ENCODE measurements at regions not wholly inside any gene's neighbourhood (a gene's known extent, or its start where the extent isn't known, plus 50 kb on each side); places are given as distances from the start of the nearest gene placed in this dataset.

DNA sequence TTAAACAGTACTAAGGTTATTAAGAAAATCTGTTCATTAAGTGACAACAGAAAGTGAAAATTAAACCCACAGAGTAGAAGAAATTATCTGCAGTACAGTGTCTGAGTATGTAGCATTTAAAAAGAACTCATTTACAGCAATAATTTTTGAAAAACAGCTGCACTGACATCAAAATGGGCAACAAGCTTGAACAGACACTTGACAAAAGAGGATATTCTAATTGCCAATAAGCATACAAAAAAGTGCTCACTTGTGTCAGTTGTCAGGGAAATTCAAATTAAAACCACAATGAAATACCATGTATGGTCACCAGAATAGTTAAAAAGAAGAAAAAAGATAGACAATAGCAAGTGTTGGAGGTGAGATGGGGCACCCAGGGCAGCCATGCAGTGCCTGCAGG, 93.3 kb upstream of the LINC01488 start:
- CTCF ChIA-PET: no interaction called here
- no peak overlapping the region for H3K9ac ChIP-seq (replicated peaks; ENCODE audit: extremely low read depth, insufficient read depth, low read length)
- no peak overlapping the region for H3K4me3 ChIP-seq (replicated peaks in 1 of 3; ENCODE audit: insufficient read depth in 1 of 3, low read depth in 1 of 3, low read length in 3 of 3)
- no peaks in the 10 kb centered on the region for H3K9me3 ChIP-seq (replicated peaks; ENCODE audit: control insufficient read depth, insufficient read depth, low read length)
- no TSS peak for BruUV-seq (replicated peaks)
- FAIRE-seq (no peak), DNase-seq (ENCODE audit: low read depth, low spot score) (no peak)
- no peaks in the 10 kb centered on the region for H3K36me3 ChIP-seq (ENCODE audit: control insufficient read depth in 2 of 2, extremely low read depth in 1 of 2, insufficient read depth in 2 of 2, low read length in 2 of 2)
- H3K27me3 ChIP-seq (ENCODE audit: control insufficient read depth in 2 of 2, insufficient read depth in 2 of 2, low read length in 2 of 2): no peaks in the 10 kb centered on the region
- TF ChIP-seq EZH2 (IDR thresholded peaks at IDR 0.05; ENCODE audit: borderline replicate concordance, low read depth, low read length, severe bottlenecking) (no peak), CTCF (IDR thresholded peaks at IDR 0.05; ENCODE audit: extremely low read depth in 1 of 2, insufficient read depth in 1 of 2, low read depth in 1 of 2, low read length in 2 of 2) (no peak), MYC (IDR thresholded peaks at IDR 0.05; ENCODE audit: low read depth, low read length) (no peak), GATA2 (IDR thresholded peaks at IDR 0.05; ENCODE audit: insufficient read depth, insufficient read length, low read depth, low read length) (no peak)
- no peak overlapping the region for H3K4me2 ChIP-seq (ENCODE audit: insufficient read depth, low read length)
- H3K27ac ChIP-seq (ENCODE audit: insufficient read depth, low read depth, low read length): no peak overlapping the region
- dilution Hi-C loops (cut with MboI; ENCODE audit: extremely low pct_ligation_motif_present, low sequenced_read_pairs): no loop called here
- H2AFZ ChIP-seq (ENCODE audit: low read depth, low read length): no peak overlapping the region
- intact Hi-C loops (cut with micrococcal nuclease): no loop called here
- H3K79me2 ChIP-seq (ENCODE audit: control insufficient read depth, insufficient read depth, low read length): no peaks in the 10 kb centered on the region
- no peaks in the 10 kb centered on the region for H3K9me1 ChIP-seq (replicated peaks; ENCODE audit: control insufficient read depth, extremely low read depth, insufficient read depth, low read length)
- no peaks in the 10 kb centered on the region for H4K20me1 ChIP-seq (replicated peaks; ENCODE audit: control insufficient read depth, extremely low read depth, insufficient read depth, low read length)
- POLR2A ChIA-PET: no interaction called here
- H3K4me1 ChIP-seq (ENCODE audit: control insufficient read depth, extremely low read depth, insufficient read depth, low read length): peaks cover 6% of the 10 kb centered on the region

- H3K9me1 ChIP-seq (replicated peaks; ENCODE audit: control insufficient read depth, extremely low read depth, insufficient read depth, low read length): no peaks in the 10 kb centered on the region
- dilution Hi-C loops (cut with MboI; ENCODE audit: extremely low pct_ligation_motif_present, low sequenced_read_pairs) (no loop called here), intact Hi-C loops (cut with micrococcal nuclease) (no loop called here)
- no peak overlapping the region for H3K4me2 ChIP-seq (ENCODE audit: insufficient read depth, low read length)
- no peaks in the 10 kb centered on the region for H4K20me1 ChIP-seq (replicated peaks; ENCODE audit: control insufficient read depth, extremely low read depth, insufficient read depth, low read length)
- H3K4me3 ChIP-seq (replicated peaks in 1 of 3; ENCODE audit: insufficient read depth in 1 of 3, low read depth in 1 of 3, low read length in 3 of 3): no peak overlapping the region
- no peaks in the 10 kb centered on the region for H3K36me3 ChIP-seq (ENCODE audit: control insufficient read depth in 2 of 2, extremely low read depth in 1 of 2, insufficient read depth in 2 of 2, low read length in 2 of 2)
- no peak overlapping the region for H3K27ac ChIP-seq (ENCODE audit: insufficient read depth, low read depth, low read length)
- DNase-seq (ENCODE audit: low read depth, low spot score) (no peak), FAIRE-seq (no peak)
- CTCF ChIA-PET: no interaction called here
- H2AFZ ChIP-seq (ENCODE audit: low read depth, low read length): no peak overlapping the region
- H3K9me3 ChIP-seq (replicated peaks; ENCODE audit: control insufficient read depth, insufficient read depth, low read length): no peaks in the 10 kb centered on the region
- H3K9ac ChIP-seq (replicated peaks; ENCODE audit: extremely low read depth, insufficient read depth, low read length): no peak overlapping the region
- TF ChIP-seq GATA2 (IDR thresholded peaks at IDR 0.05; ENCODE audit: insufficient read depth, insufficient read length, low read depth, low read length): no peak
- TF ChIP-seq, protein P1, sequence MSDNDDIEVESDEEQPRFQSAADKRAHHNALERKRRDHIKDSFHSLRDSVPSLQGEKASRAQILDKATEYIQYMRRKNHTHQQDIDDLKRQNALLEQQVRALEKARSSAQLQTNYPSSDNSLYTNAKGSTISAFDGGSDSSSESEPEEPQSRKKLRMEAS (IDR thresholded peaks at IDR 0.05; ENCODE audit: insufficient read depth, insufficient read length): no peak
- TF ChIP-seq POLR2AphosphoS5 (IDR thresholded peaks at IDR 0.05; ENCODE audit: insufficient read depth, low read depth, low read length): no peak
- no peak for TF ChIP-seq EZH2 (IDR thresholded peaks at IDR 0.05; ENCODE audit: borderline replicate concordance, low read depth, low read length, severe bottlenecking)
- no peak for TF ChIP-seq MYC (IDR thresholded peaks at IDR 0.05; ENCODE audit: low read depth, low read length)
- no peak for TF ChIP-seq POLR2A (IDR thresholded peaks at IDR 0.05; ENCODE audit: low read depth, low read length)
- no peak for TF ChIP-seq JUN (IDR thresholded peaks at IDR 0.05; ENCODE audit: borderline replicate concordance, insufficient read depth, insufficient read length, low read depth)
- BruUV-seq (replicated peaks): no TSS peak
- no peaks in the 10 kb centered on the region for H3K79me2 ChIP-seq (ENCODE audit: control insufficient read depth, insufficient read depth, low read length)
- peaks cover 6% of the 10 kb centered on the region for H3K4me1 ChIP-seq (ENCODE audit: control insufficient read depth, extremely low read depth, insufficient read depth, low read length)
- H3K27me3 ChIP-seq (ENCODE audit: control insufficient read depth in 2 of 2, insufficient read depth in 2 of 2, low read length in 2 of 2): no peaks in the 10 kb centered on the region
- POLR2A ChIA-PET: no interaction called here
These were observed 92.8 kb upstream of the LINC01488 start for GRCh38 chr11:69388661-69389060.
